ENCODE measurements at regions not wholly inside any gene's neighbourhood (a gene's known extent, or its start where the extent isn't known, plus 50 kb on each side); places are given as distances from the start of the nearest gene placed in this dataset.

GRCh38 chr9:8052991-8053390 is 253.4 kb upstream of the DMAC1 start:
- Mint-ChIP-seq H3K9me3 (peaks cover 9 to 41% (median 17%) of the 10 kb centered on the region in 11 donors), H3K27me3 (no peaks in the 10 kb centered on the region), H3K4me1 (peaks cover 0 to 5% (median 0%) of the 10 kb centered on the region in 7 donors), H3K27ac (no peak overlapping the region), H3K4me3 (no peak overlapping the region), H3K36me3 (peaks cover 0 to 18% (median 5%) of the 10 kb centered on the region in 5 donors)
- DNase-seq (no peak), ATAC-seq (no peak)
- no peaks in the 10 kb centered on the region for H3K27me3 ChIP-seq (ENCODE audit: control insufficient read depth in 2 of 2, insufficient read depth in 2 of 2, low read length in 2 of 2)
- H3K4me1 ChIP-seq (ENCODE audit: control insufficient read depth in 2 of 2, insufficient read depth in 2 of 2, low read length in 2 of 2), result no peaks in the 10 kb centered on the region
- H3K27ac ChIP-seq (ENCODE audit: low read depth, low read length), result no peak overlapping the region
- POLR2A ChIA-PET, result no interaction called here
- intact Hi-C loops (cut with micrococcal nuclease), result loop anchor here in 1 of 2 donors (10.0 kb wide), 1 partner anchor 208 kb away; no protein-coding TSS in a partner anchor
- H3K9me3 ChIP-seq (ENCODE audit: control insufficient read depth in 2 of 3, low read length in 3 of 3), result no peaks in the 10 kb centered on the region
- no peak overlapping the region for H3K4me3 ChIP-seq (ENCODE audit: low read length)
- CTCF ChIA-PET, result no interaction called here
- H3K36me3 ChIP-seq (ENCODE audit: control insufficient read depth in 2 of 3, insufficient read depth in 3 of 3, low read length in 3 of 3), result no peaks in the 10 kb centered on the region

- peaks cover 3 to 12% (median 7%) of the 10 kb centered on the region in 5 donors for H3K36me3 Mint-ChIP-seq
- peaks cover 6 to 47% (median 23%) of the 10 kb centered on the region in 11 donors for H3K9me3 Mint-ChIP-seq
- no peak overlapping the region for H3K27ac Mint-ChIP-seq
- ChIA-PET CTCF (no interaction called here), POLR2A (no interaction called here)
- intact Hi-C loops (cut with micrococcal nuclease), result no loop called here
- H3K4me1 Mint-ChIP-seq, result peaks cover 0 to 2% (median 0%) of the 10 kb centered on the region in 7 donors
- ATAC-seq (no peak), DNase-seq (no peak)
- Histone ChIP-seq H3K4me3 (ENCODE audit: low read length) (no peak overlapping the region), H3K9me3 (ENCODE audit: control insufficient read depth in 2 of 3, low read length in 3 of 3) (peaks cover 0 to 8% (median 0%) of the 10 kb centered on the region in 3 experiments), H3K36me3 (ENCODE audit: control insufficient read depth in 2 of 3, insufficient read depth in 3 of 3, low read length in 3 of 3) (no peaks in the 10 kb centered on the region), H3K27ac (ENCODE audit: low read depth, low read length) (no peak overlapping the region), H3K27me3 (ENCODE audit: control insufficient read depth in 2 of 2, insufficient read depth in 2 of 2, low read length in 2 of 2) (no peaks in the 10 kb centered on the region), H3K4me1 (ENCODE audit: control insufficient read depth in 2 of 2, insufficient read depth in 2 of 2, low read length in 2 of 2) (no peaks in the 10 kb centered on the region)
- no peak overlapping the region for H3K4me3 Mint-ChIP-seq
- no peaks in the 10 kb centered on the region for H3K27me3 Mint-ChIP-seq
Measured at GRCh38 chr9:8037745-8038144, 238.2 kb upstream of the DMAC1 start.

GRCh38 chr9:8036914-8037524 is 237.4 kb upstream of the DMAC1 start:
- ATAC-seq (no peak), DNase-seq (no peak)
- H3K27me3 Mint-ChIP-seq, result no peaks in the 10 kb centered on the region
- CTCF ChIA-PET, result no interaction called here
- H3K4me1 Mint-ChIP-seq, result peaks cover 0 to 2% (median 0%) of the 10 kb centered on the region in 7 donors
- H3K4me3 Mint-ChIP-seq, result no peak overlapping the region
- H3K4me3 ChIP-seq (ENCODE audit: low read length), result no peak overlapping the region
- H3K27me3 ChIP-seq (ENCODE audit: control insufficient read depth in 2 of 2, insufficient read depth in 2 of 2, low read length in 2 of 2), result no peaks in the 10 kb centered on the region
- H3K36me3 ChIP-seq (ENCODE audit: control insufficient read depth in 2 of 3, insufficient read depth in 3 of 3, low read length in 3 of 3), result no peaks in the 10 kb centered on the region
- H3K9me3 ChIP-seq (ENCODE audit: control insufficient read depth in 2 of 3, low read length in 3 of 3), result peaks cover 0 to 8% (median 0%) of the 10 kb centered on the region in 3 experiments
- no peak overlapping the region for H3K27ac Mint-ChIP-seq
- no peaks in the 10 kb centered on the region for H3K4me1 ChIP-seq (ENCODE audit: control insufficient read depth in 2 of 2, insufficient read depth in 2 of 2, low read length in 2 of 2)
- H3K9me3 Mint-ChIP-seq, result peaks cover 6 to 42% (median 20%) of the 10 kb centered on the region in 11 donors
- intact Hi-C loops (cut with micrococcal nuclease), result no loop called here
- H3K36me3 Mint-ChIP-seq, result peaks cover 3 to 12% (median 6%) of the 10 kb centered on the region in 5 donors
- POLR2A ChIA-PET, result no interaction called here
- H3K27ac ChIP-seq (ENCODE audit: low read depth, low read length), result no peak overlapping the region

GRCh38 chr9:8033794-8034193 is 234.2 kb upstream of the DMAC1 start:
- Histone ChIP-seq H3K27me3 (ENCODE audit: control insufficient read depth in 2 of 2, insufficient read depth in 2 of 2, low read length in 2 of 2) (no peaks in the 10 kb centered on the region), H3K27ac (ENCODE audit: low read depth, low read length) (no peak overlapping the region), H3K4me1 (ENCODE audit: control insufficient read depth in 2 of 2, insufficient read depth in 2 of 2, low read length in 2 of 2) (no peaks in the 10 kb centered on the region), H3K36me3 (ENCODE audit: control insufficient read depth in 2 of 3, insufficient read depth in 3 of 3, low read length in 3 of 3) (no peaks in the 10 kb centered on the region), H3K9me3 (ENCODE audit: control insufficient read depth in 2 of 3, low read length in 3 of 3) (peaks cover 0 to 8% (median 0%) of the 10 kb centered on the region in 3 experiments), H3K4me3 (ENCODE audit: low read length) (no peak overlapping the region)
- DNase-seq (no peak), ATAC-seq (no peak)
- ChIA-PET POLR2A (no interaction called here), CTCF (no interaction called here)
- peaks cover 4 to 19% (median 11%) of the 10 kb centered on the region in 11 donors for H3K9me3 Mint-ChIP-seq
- no peak overlapping the region for H3K4me3 Mint-ChIP-seq
- intact Hi-C loops (cut with micrococcal nuclease), result no loop called here
- peaks cover 3 to 12% (median 6%) of the 10 kb centered on the region in 5 donors for H3K36me3 Mint-ChIP-seq
- H3K27ac Mint-ChIP-seq, result no peak overlapping the region
- H3K4me1 Mint-ChIP-seq, result peaks cover 5 to 8% (median 7%) of the 10 kb centered on the region in 7 donors
- no peaks in the 10 kb centered on the region for H3K27me3 Mint-ChIP-seq

GRCh38 chr9:8030095-8030494 is 230.5 kb upstream of the DMAC1 start:
- Histone ChIP-seq H3K4me1 (ENCODE audit: control insufficient read depth in 2 of 2, insufficient read depth in 2 of 2, low read length in 2 of 2) (no peaks in the 10 kb centered on the region), H3K4me3 (ENCODE audit: low read length) (no peak overlapping the region), H3K9me3 (ENCODE audit: control insufficient read depth in 2 of 3, low read length in 3 of 3) (no peaks in the 10 kb centered on the region), H3K27ac (ENCODE audit: low read depth, low read length) (no peak overlapping the region), H3K27me3 (ENCODE audit: control insufficient read depth in 2 of 2, insufficient read depth in 2 of 2, low read length in 2 of 2) (no peaks in the 10 kb centered on the region), H3K36me3 (ENCODE audit: control insufficient read depth in 2 of 3, insufficient read depth in 3 of 3, low read length in 3 of 3) (no peaks in the 10 kb centered on the region)
- intact Hi-C loops (cut with micrococcal nuclease), result no loop called here
- Mint-ChIP-seq H3K4me3 (no peak overlapping the region), H3K27me3 (no peaks in the 10 kb centered on the region), H3K27ac (no peak overlapping the region), H3K36me3 (no peaks in the 10 kb centered on the region), H3K4me1 (peaks cover 4 to 8% (median 6%) of the 10 kb centered on the region in 7 donors), H3K9me3 (no peaks in the 10 kb centered on the region)
- ATAC-seq (no peak), DNase-seq (no peak)
- POLR2A ChIA-PET, result no interaction called here
- CTCF ChIA-PET, result interaction anchor here (0.6 kb wide), 1 partner anchor 82 kb away, joined by 3 read pairs; no protein-coding TSS in a partner anchor

GRCh38 chr9:8027351-8027750 is 227.8 kb upstream of the DMAC1 start:
- H3K9me3 Mint-ChIP-seq, result peaks cover 0 to 12% (median 3%) of the 10 kb centered on the region in 11 donors
- Histone ChIP-seq H3K36me3 (ENCODE audit: control insufficient read depth in 2 of 3, insufficient read depth in 3 of 3, low read length in 3 of 3) (no peaks in the 10 kb centered on the region), H3K27ac (ENCODE audit: low read depth, low read length) (no peak overlapping the region), H3K4me1 (ENCODE audit: control insufficient read depth in 2 of 2, insufficient read depth in 2 of 2, low read length in 2 of 2) (no peaks in the 10 kb centered on the region), H3K27me3 (ENCODE audit: control insufficient read depth in 2 of 2, insufficient read depth in 2 of 2, low read length in 2 of 2) (no peaks in the 10 kb centered on the region), H3K9me3 (ENCODE audit: control insufficient read depth in 2 of 3, low read length in 3 of 3) (peaks cover 0 to 5% (median 0%) of the 10 kb centered on the region in 3 experiments), H3K4me3 (ENCODE audit: low read length) (no peak overlapping the region)
- POLR2A ChIA-PET, result no interaction called here
- ATAC-seq (no peak), DNase-seq (no peak)
- H3K27ac Mint-ChIP-seq, result no peak overlapping the region
- CTCF ChIA-PET, result no interaction called here
- intact Hi-C loops (cut with micrococcal nuclease), result no loop called here
- peaks cover 6 to 8% (median 6%) of the 10 kb centered on the region in 7 donors for H3K4me1 Mint-ChIP-seq
- H3K36me3 Mint-ChIP-seq, result peaks cover 0 to 3% (median 0%) of the 10 kb centered on the region in 5 donors
- H3K27me3 Mint-ChIP-seq, result no peaks in the 10 kb centered on the region
- no peak overlapping the region for H3K4me3 Mint-ChIP-seq

GRCh38 chr9:8025551-8025950 is 226.0 kb upstream of the DMAC1 start:
- H3K27me3 ChIP-seq (ENCODE audit: control insufficient read depth in 2 of 2, insufficient read depth in 2 of 2, low read length in 2 of 2), result no peaks in the 10 kb centered on the region
- ChIA-PET POLR2A (no interaction called here), CTCF (no interaction called here)
- H3K4me3 ChIP-seq (ENCODE audit: low read length), result no peak overlapping the region
- no peak overlapping the region for H3K4me3 Mint-ChIP-seq
- no peak overlapping the region for H3K27ac Mint-ChIP-seq
- peaks cover 0 to 7% (median 4%) of the 10 kb centered on the region in 5 donors for H3K36me3 Mint-ChIP-seq
- DNase-seq, result no peak
- no peak overlapping the region for H3K27ac ChIP-seq (ENCODE audit: low read depth, low read length)
- H3K9me3 Mint-ChIP-seq, result peaks cover 0 to 17% (median 3%) of the 10 kb centered on the region in 11 donors
- H3K27me3 Mint-ChIP-seq, result no peaks in the 10 kb centered on the region
- H3K4me1 Mint-ChIP-seq, result peaks cover 0 to 2% (median 0%) of the 10 kb centered on the region in 7 donors
- H3K9me3 ChIP-seq (ENCODE audit: control insufficient read depth in 2 of 3, low read length in 3 of 3), result peaks cover 0 to 5% (median 0%) of the 10 kb centered on the region in 3 experiments
- H3K4me1 ChIP-seq (ENCODE audit: control insufficient read depth in 2 of 2, insufficient read depth in 2 of 2, low read length in 2 of 2), result no peaks in the 10 kb centered on the region
- intact Hi-C loops (cut with micrococcal nuclease), result no loop called here
- no peaks in the 10 kb centered on the region for H3K36me3 ChIP-seq (ENCODE audit: control insufficient read depth in 2 of 3, insufficient read depth in 3 of 3, low read length in 3 of 3)
- no peak for ATAC-seq
